WTC11 (cell line): ENCODE measurements at regions not wholly inside any gene's neighbourhood (a gene's known extent, or its start where the extent isn't known, plus 50 kb on each side); places are given as distances from the start of the nearest gene placed in this dataset.

Experiments used
- ATF1 ChIP-seq: sonication (generic); formaldehyde crosslinking; IDR thresholded peaks from 2 replicates; pipeline ENCODE4 v1.8.1; 2023; ENCODE audit warnings: mild to moderate bottlenecking, moderate library complexity, missing genetic modification reagents
- ATF3 ChIP-seq: sonication (generic); formaldehyde crosslinking; conservative IDR thresholded peaks from 2 replicates; pipeline ENCODE4 v1.8.1; 2022; ENCODE audit warnings: mild to moderate bottlenecking, missing genetic modification reagents
- CREM ChIP-seq: sonication (generic); formaldehyde crosslinking; IDR thresholded peaks from 2 replicates; pipeline ENCODE4 v1.8.1; 2022; ENCODE audit warnings: mild to moderate bottlenecking, missing genetic modification reagents, moderate library complexity
- ESRRA ChIP-seq: sonication (generic); formaldehyde crosslinking; IDR thresholded peaks from 2 replicates; pipeline ENCODE4 v1.8.1; 2022; ENCODE audit warnings: mild to moderate bottlenecking, missing genetic modification reagents, borderline replicate concordance
- ETV6 ChIP-seq: sonication (generic); formaldehyde crosslinking; IDR thresholded peaks from 2 replicates; pipeline ENCODE4 v1.8.1; 2022; ENCODE audit warnings: mild to moderate bottlenecking, missing genetic modification reagents
- JUN ChIP-seq: sonication (generic); formaldehyde crosslinking; IDR thresholded peaks from 2 replicates; pipeline ENCODE4 v1.8.0; 2023; ENCODE audit warnings: mild to moderate bottlenecking, missing genetic modification reagents
- TCF7 ChIP-seq: sonication (generic); formaldehyde crosslinking; IDR thresholded peaks from 2 replicates; pipeline ENCODE4 v1.8.0; 2022; ENCODE audit warnings: mild to moderate bottlenecking, low read depth, missing genetic modification reagents, moderate library complexity
- TP53 ChIP-seq: sonication (generic); formaldehyde crosslinking; IDR thresholded peaks from 2 replicates; pipeline ENCODE4 v1.8.1; 2023; ENCODE audit warnings: mild to moderate bottlenecking, missing genetic modification reagents
- USF2 ChIP-seq: sonication (generic); formaldehyde crosslinking; IDR thresholded peaks from 2 replicates; pipeline ENCODE4 v1.8.1; 2023; ENCODE audit warnings: mild to moderate bottlenecking, missing genetic modification reagents, moderate library complexity
- ZBTB43 ChIP-seq: sonication (generic); formaldehyde crosslinking; IDR thresholded peaks from 2 replicates; pipeline ENCODE4 v1.8.1; 2023; ENCODE audit warnings: mild to moderate bottlenecking, missing genetic modification reagents
- TF ChIP-seq, protein P1 (sequence below): fragments of 200-600 bp; IDR thresholded peaks from 2 replicates; pipeline ENCODE4 v1.8.0; 2022; ENCODE audit warnings: antibody characterized with exemption
- TF ChIP-seq, protein P2 (sequence below): sonication (generic); formaldehyde crosslinking; IDR thresholded peaks from 2 replicates; pipeline ENCODE4 v1.8.0; 2022; ENCODE audit warnings: mild to moderate bottlenecking, missing genetic modification reagents
- TF ChIP-seq, protein P3 (sequence below): sonication (generic); formaldehyde crosslinking; IDR thresholded peaks from 2 replicates; pipeline ENCODE4 v1.8.1; 2022; ENCODE audit warnings: low read depth, mild to moderate bottlenecking, moderate library complexity, missing genetic modification reagents, borderline replicate concordance

- TF ChIP-seq, protein P1, sequence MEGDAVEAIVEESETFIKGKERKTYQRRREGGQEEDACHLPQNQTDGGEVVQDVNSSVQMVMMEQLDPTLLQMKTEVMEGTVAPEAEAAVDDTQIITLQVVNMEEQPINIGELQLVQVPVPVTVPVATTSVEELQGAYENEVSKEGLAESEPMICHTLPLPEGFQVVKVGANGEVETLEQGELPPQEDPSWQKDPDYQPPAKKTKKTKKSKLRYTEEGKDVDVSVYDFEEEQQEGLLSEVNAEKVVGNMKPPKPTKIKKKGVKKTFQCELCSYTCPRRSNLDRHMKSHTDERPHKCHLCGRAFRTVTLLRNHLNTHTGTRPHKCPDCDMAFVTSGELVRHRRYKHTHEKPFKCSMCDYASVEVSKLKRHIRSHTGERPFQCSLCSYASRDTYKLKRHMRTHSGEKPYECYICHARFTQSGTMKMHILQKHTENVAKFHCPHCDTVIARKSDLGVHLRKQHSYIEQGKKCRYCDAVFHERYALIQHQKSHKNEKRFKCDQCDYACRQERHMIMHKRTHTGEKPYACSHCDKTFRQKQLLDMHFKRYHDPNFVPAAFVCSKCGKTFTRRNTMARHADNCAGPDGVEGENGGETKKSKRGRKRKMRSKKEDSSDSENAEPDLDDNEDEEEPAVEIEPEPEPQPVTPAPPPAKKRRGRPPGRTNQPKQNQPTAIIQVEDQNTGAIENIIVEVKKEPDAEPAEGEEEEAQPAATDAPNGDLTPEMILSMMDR = no peak
- TF ChIP-seq ETV6 (CRISPR knock-in tag) (no peak), ATF1 (CRISPR knock-in tag) (no peak), JUN (CRISPR knock-in tag) (no peak), USF2 (CRISPR knock-in tag) (no peak), CREM (CRISPR knock-in tag) (no peak), TCF7 (CRISPR knock-in tag) (no peak), ATF3 (CRISPR knock-in tag) (no peak), TP53 (CRISPR knock-in tag) (no peak), ZBTB43 (no peak), ESRRA (CRISPR knock-in tag) (no peak)
- TF ChIP-seq, protein P2, sequence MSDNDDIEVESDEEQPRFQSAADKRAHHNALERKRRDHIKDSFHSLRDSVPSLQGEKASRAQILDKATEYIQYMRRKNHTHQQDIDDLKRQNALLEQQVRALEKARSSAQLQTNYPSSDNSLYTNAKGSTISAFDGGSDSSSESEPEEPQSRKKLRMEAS (CRISPR knock-in tag) = no peak
- TF ChIP-seq, protein P3, sequence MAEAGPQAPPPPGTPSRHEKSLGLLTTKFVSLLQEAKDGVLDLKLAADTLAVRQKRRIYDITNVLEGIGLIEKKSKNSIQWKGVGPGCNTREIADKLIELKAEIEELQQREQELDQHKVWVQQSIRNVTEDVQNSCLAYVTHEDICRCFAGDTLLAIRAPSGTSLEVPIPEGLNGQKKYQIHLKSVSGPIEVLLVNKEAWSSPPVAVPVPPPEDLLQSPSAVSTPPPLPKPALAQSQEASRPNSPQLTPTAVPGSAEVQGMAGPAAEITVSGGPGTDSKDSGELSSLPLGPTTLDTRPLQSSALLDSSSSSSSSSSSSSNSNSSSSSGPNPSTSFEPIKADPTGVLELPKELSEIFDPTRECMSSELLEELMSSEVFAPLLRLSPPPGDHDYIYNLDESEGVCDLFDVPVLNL = no peak
Observed at GRCh38 chr9:79341561-79341960, 230.2 kb upstream of the TLE4 start.
